VCaP (cell line): ENCODE measurements at regions not wholly inside any gene's neighbourhood (a gene's known extent, or its start where the extent isn't known, plus 50 kb on each side); places are given as distances from the start of the nearest gene placed in this dataset.
A peak's percentile ranks its signal among the peaks of the same experiment; 100 is the strongest.

ENCODE experiments used
- H3K27ac ChIP-seq: fragments of 450-650 bp; 2 replicates; pipeline ENCODE4 v1.5.1; 2017
- TF ChIP-seq, protein P1 (sequence below): fragments of 450-650 bp; conservative IDR thresholded peaks from 2 replicates; pipeline ENCODE4 v1.5.1; 2017; ENCODE audit warnings: mild to moderate bottlenecking, moderate library complexity

GRCh38 chr21:16408280-16408679 lies 678.5 kb downstream of the USP25 start:
- TF ChIP-seq, protein P1, sequence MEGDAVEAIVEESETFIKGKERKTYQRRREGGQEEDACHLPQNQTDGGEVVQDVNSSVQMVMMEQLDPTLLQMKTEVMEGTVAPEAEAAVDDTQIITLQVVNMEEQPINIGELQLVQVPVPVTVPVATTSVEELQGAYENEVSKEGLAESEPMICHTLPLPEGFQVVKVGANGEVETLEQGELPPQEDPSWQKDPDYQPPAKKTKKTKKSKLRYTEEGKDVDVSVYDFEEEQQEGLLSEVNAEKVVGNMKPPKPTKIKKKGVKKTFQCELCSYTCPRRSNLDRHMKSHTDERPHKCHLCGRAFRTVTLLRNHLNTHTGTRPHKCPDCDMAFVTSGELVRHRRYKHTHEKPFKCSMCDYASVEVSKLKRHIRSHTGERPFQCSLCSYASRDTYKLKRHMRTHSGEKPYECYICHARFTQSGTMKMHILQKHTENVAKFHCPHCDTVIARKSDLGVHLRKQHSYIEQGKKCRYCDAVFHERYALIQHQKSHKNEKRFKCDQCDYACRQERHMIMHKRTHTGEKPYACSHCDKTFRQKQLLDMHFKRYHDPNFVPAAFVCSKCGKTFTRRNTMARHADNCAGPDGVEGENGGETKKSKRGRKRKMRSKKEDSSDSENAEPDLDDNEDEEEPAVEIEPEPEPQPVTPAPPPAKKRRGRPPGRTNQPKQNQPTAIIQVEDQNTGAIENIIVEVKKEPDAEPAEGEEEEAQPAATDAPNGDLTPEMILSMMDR = no peak
- H3K27ac ChIP-seq = peak overlapping the region; percentile 31

DNA sequence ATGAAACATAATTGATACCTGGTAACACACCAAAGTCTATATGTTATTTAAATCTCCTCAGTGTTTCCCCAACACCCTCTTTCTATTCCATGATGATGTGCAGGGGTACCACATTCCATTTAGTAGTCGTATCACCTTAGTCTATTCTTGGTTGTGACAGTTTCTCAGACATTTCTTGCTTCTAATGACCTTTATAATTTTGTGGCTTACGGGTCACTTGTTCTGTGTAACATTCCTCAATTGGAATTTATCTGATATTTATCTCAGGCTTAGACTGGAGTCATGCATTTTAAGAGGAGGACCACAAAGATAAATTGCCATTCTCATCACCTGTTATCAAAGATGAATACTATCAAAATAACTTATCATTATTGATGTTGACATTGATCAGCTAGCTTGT lies 679.6 kb downstream of the USP25 start:
- TF ChIP-seq, protein P1 = no peak
- no peak overlapping the region for H3K27ac ChIP-seq

DNA sequence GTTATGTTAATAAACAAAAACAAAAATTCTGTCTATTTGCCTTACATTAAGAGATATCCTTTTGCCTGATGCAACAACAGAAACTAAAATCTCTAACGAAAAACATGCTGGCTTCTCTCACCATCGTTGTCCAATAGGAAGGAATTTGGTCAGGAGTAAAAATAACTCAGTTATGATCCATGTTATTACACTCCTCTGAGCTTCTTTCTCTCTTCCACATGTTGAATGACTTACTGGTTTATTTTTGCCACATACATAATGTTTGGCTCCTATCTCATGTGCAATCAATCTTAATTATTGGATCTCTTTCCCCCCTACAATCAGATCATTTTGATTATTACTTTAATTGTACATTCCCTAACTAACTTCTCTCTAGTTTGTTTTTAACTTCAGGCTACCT lies 688.4 kb downstream of the USP25 start:
- TF ChIP-seq, protein P1 = no peak
- peak overlapping the region; percentile 95 for H3K27ac ChIP-seq

DNA sequence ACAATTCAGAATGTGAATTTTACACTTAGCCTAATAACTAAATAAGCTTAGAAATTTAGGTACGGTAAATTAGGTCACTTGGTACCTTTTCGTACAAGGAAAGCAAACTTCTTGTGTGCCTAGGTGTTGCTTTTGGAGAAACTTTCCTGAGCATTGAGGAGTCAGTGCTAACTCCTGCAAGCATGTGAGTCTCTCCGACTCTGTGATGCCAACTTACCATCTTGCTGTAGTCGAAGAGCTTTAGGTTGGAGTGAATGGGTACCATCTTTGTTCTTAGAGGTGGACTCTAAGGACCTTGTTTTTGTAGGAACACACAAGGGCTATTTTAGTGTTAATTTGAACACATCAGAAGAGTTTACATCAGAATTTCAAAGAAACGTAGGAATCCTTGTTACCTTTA lies 688.9 kb downstream of the USP25 start:
- TF ChIP-seq, protein P1 = no peak
- peak overlapping the region; percentile 95 for H3K27ac ChIP-seq

- TF ChIP-seq, protein P1 = no peak
- peak overlapping the region; percentile 95 for H3K27ac ChIP-seq
Measured at GRCh38 chr21:16419188-16419921, 689.6 kb downstream of the USP25 start.

- TF ChIP-seq, protein P1 = no peak
- peak overlapping the region; percentile 95 for H3K27ac ChIP-seq
Measured at GRCh38 chr21:16420031-16420724, 690.4 kb downstream of the USP25 start.

DNA sequence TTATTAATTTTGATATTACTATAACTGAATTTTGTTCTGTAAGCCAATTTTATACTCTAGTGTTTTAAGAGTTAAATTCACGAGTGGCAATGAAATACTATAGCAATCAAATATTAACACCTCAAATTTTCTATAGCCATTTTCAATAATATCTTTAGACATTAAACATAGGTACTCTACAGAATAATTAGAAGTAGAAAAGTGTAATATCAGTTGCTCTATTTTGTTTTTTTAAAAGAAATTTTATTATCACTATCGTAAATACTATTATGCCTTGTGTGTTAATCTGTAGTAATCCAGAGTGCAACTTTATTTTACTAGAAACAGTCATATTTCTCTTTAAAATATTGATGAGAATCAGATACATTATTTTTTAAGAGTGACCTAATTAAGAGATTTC lies 691.2 kb downstream of the USP25 start:
- TF ChIP-seq, protein P1 = no peak
- H3K27ac ChIP-seq = peak overlapping the region; percentile 95
